22Rv1 (cell line): ENCODE measurements at regions not wholly inside any gene's neighbourhood (a gene's known extent, or its start where the extent isn't known, plus 50 kb on each side); places are given as distances from the start of the nearest gene placed in this dataset.

Experiments used
- ZFX ChIP-seq: fragments of 450-650 bp; IDR thresholded peaks from 2 replicates; pipeline ENCODE4 v1.6.1; 2017; ENCODE audit warnings: antibody characterized with exemption, borderline replicate concordance
- TF ChIP-seq, protein P1 (sequence below): fragments of 450-650 bp; IDR thresholded peaks from 2 replicates; pipeline ENCODE4 v1.5.1; 2017; ENCODE audit warnings: mild to moderate bottlenecking

DNA sequence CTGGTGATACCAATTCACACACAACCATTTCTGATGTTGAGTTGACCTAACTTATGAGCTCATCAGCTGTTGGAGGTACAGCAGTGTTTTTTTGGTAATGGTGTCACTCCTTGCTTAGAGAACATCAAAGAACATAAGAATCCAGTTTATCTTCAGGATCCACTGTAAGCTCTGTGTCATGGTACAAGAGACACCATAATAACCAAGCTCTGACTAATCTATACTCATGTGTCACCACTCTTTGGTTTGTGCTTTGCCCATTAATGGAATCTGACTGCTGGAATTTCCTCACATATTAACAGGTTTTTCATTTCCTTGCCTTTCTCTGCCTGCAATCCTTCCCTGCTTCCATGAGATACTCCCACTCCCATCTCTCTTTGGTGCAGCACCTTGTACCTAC, 735.1 kb upstream of the LCORL start:
- TF ChIP-seq, protein P1, sequence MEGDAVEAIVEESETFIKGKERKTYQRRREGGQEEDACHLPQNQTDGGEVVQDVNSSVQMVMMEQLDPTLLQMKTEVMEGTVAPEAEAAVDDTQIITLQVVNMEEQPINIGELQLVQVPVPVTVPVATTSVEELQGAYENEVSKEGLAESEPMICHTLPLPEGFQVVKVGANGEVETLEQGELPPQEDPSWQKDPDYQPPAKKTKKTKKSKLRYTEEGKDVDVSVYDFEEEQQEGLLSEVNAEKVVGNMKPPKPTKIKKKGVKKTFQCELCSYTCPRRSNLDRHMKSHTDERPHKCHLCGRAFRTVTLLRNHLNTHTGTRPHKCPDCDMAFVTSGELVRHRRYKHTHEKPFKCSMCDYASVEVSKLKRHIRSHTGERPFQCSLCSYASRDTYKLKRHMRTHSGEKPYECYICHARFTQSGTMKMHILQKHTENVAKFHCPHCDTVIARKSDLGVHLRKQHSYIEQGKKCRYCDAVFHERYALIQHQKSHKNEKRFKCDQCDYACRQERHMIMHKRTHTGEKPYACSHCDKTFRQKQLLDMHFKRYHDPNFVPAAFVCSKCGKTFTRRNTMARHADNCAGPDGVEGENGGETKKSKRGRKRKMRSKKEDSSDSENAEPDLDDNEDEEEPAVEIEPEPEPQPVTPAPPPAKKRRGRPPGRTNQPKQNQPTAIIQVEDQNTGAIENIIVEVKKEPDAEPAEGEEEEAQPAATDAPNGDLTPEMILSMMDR: no peak
- no peak for TF ChIP-seq ZFX
